ENCODE measurements at regions not wholly inside any gene's neighbourhood (a gene's known extent, or its start where the extent isn't known, plus 50 kb on each side); places are given as distances from the start of the nearest gene placed in this dataset.

DNA sequence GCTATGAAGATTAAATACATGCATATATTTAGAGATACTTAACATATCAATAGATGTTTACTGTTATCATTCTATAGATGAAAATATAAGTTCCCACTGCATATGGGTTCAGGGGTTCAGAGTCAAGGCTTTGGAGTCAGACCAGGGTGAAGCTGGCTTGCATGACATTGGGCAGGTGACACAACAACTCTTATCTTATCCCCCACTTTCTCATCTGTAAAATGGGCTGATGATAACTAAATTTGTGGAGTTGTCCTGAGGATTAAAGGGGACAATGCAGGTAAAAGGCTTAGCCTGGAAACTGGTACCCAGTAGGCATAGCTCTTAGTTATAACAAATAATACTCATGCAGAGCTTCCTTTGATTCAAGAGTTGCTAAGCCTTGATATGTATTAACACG lies 72.6 kb upstream of the BRINP1 start:
- DNase-seq = no peak

DNA sequence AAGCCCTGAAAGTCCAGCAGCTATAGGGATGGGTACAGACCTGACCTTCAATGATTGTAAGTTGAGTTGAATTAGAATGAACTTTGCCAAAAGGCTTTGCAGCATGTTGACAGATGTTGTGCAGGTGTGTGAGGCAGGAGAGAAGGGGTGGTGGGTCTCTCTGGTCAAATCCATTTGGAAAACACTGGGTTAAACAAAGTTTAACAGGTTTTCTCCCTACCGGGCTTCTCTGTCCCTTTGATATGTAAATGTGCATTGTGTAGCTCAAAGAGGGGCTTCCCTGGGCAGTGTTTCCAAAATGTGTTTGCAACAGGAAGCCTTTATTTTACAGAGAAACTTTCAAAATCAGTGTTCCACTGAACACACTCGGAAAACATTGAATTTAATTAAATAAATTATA lies 72.1 kb upstream of the BRINP1 start:
- no peak for DNase-seq

GRCh38 chr9:119436261-119436660 lies 67.0 kb upstream of the BRINP1 start:
- DNase-seq = no peak

- DNase-seq = no peak
Measured at GRCh38 chr9:119435076-119435475, 65.8 kb upstream of the BRINP1 start.

GRCh38 chr9:119432428-119432827 lies 63.2 kb upstream of the BRINP1 start:
- no peak for DNase-seq

DNA sequence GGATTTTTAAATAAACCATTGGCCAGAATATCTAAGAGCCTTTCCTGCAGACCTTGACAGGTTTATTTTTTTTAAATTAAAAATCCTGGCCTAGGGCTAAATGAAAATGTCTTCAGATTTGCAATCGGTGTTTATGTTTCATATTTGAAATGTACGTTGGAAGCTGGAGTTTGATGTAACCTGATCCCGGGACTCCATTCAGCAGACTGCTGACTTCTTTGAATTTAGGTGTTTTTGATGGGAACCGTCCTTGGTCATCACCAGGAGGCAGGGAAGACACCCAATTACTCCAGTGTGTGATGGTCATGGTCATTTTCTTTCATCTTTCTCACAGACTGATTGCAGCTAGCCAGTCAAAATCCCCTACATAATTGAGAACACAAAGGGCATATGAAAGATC lies 60.1 kb upstream of the BRINP1 start:
- DNase-seq = no peak

DNA sequence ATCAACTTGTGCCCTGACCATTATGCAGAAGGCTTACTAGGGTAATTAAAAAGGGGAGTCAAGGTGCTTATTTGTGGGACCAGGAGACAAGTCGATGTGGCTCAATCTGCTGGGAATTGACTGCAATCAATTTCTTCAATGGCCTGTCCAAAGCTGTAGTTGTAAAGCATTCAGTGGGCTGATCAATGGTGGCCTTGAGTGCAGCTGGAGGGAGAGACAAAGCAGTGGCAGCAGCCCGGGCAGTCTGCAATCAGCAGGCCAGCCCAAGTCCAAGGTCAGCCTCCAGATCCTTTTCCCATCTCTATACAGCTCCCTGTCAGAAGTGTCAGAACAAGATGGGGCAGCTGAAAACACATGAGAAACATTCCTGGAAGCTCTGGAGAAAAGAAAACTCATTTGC lies 51.0 kb upstream of the BRINP1 start:
- no peak for DNase-seq

Data from EL (cell line).